ENCODE measurements at regions not wholly inside any gene's neighbourhood (a gene's known extent, or its start where the extent isn't known, plus 50 kb on each side); places are given as distances from the start of the nearest gene placed in this dataset.

GRCh38 chr13:86020351-86021002 lies 221.3 kb upstream of the SLITRK6 start:
- TF ChIP-seq, protein P1, sequence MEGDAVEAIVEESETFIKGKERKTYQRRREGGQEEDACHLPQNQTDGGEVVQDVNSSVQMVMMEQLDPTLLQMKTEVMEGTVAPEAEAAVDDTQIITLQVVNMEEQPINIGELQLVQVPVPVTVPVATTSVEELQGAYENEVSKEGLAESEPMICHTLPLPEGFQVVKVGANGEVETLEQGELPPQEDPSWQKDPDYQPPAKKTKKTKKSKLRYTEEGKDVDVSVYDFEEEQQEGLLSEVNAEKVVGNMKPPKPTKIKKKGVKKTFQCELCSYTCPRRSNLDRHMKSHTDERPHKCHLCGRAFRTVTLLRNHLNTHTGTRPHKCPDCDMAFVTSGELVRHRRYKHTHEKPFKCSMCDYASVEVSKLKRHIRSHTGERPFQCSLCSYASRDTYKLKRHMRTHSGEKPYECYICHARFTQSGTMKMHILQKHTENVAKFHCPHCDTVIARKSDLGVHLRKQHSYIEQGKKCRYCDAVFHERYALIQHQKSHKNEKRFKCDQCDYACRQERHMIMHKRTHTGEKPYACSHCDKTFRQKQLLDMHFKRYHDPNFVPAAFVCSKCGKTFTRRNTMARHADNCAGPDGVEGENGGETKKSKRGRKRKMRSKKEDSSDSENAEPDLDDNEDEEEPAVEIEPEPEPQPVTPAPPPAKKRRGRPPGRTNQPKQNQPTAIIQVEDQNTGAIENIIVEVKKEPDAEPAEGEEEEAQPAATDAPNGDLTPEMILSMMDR (IDR thresholded peaks at IDR 0.05; ENCODE audit: low read depth, low read length) = no peak
- no peak for TF ChIP-seq POLR2A (IDR thresholded peaks at IDR 0.05; ENCODE audit: extremely low read depth, insufficient read length)
- TF ChIP-seq MAX (IDR thresholded peaks at IDR 0.05; ENCODE audit: low read depth, low read length) = no peak
- no peak for TF ChIP-seq MYC (IDR thresholded peaks at IDR 0.05; ENCODE audit: low read depth, low read length)

Data from NB4 (cell line).